ENCODE measurements at regions not wholly inside any gene's neighbourhood (a gene's known extent, or its start where the extent isn't known, plus 50 kb on each side); places are given as distances from the start of the nearest gene placed in this dataset.

DNA sequence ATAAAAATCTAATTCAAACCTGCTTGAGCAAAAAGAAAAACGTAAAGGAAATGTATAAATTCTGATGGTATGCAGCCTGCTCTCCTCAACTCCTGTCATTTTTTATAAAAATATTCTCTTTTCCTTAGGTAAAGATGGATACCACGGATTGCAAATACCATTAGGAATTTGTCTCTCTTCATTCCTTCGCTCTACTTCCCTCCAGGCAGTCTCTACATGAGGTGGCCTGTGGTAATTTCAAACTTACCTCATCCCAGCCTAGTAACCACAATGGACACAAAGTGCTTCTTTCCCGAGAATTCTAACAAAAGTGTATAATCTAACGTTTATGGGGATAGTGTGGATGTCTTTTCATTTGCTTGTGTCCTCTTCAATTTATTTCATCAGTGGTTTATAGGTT lies 239.5 kb upstream of the LRRC7 start:
- H3K9ac ChIP-seq (ENCODE audit: low read depth in 1 of 2, low read length in 2 of 2): no peak overlapping the region
- no peaks in the 10 kb centered on the region for H3K36me3 ChIP-seq (ENCODE audit: control insufficient read depth in 4 of 4, insufficient read depth in 3 of 4, low read depth in 1 of 4, low read length in 3 of 4)
- no peak overlapping the region for H3K27ac ChIP-seq (ENCODE audit: low read depth in 1 of 2, low read length in 2 of 2)
- H3K4me3 ChIP-seq (ENCODE audit: low read depth in 1 of 3, low read length in 3 of 3): no peak overlapping the region
- H3K4me1 ChIP-seq (ENCODE audit: control insufficient read depth in 4 of 4, insufficient read depth in 4 of 4, low read length in 3 of 4): no peaks in the 10 kb centered on the region
- H3K9me3 ChIP-seq (ENCODE audit: control insufficient read depth in 4 of 4, low read length in 3 of 4): peaks cover 0 to 3% (median 2%) of the 10 kb centered on the region in 4 donors
- TF ChIP-seq, protein P1, sequence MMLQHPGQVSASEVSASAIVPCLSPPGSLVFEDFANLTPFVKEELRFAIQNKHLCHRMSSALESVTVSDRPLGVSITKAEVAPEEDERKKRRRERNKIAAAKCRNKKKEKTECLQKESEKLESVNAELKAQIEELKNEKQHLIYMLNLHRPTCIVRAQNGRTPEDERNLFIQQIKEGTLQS (IDR thresholded peaks at IDR 0.05): no peak
- 77% methylated on average over 5 of the region's 5 CpGs for WGBS
- no peaks in the 10 kb centered on the region for H3K27me3 ChIP-seq (ENCODE audit: control insufficient read depth in 4 of 4, insufficient read depth in 4 of 4, low read length in 3 of 4)
- DNase-seq (ENCODE audit: low spot score): no peak

DNA sequence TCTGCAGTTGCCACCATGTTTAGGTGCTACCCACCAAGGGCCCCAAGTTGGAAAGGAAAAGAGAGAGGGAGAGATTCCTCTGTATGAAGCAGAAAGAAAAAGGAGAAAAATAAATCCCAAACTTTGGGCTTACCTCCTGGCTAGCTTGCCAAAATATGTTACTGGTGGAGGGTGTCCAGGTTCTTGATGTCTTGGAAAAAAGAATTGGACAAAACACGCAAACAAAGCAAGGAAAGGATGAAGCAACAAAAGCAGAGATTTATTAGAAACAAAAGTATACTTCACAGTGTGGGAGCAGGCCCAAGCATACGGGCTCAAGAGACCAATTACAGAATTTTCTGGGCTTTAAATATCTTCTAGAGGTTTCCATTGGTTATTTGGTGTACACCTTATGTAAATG lies 204.5 kb upstream of the LRRC7 start:
- Histone ChIP-seq H3K9ac (ENCODE audit: low read depth in 1 of 2, low read length in 2 of 2) (no peak overlapping the region), H3K9me3 (ENCODE audit: control insufficient read depth in 4 of 4, low read length in 3 of 4) (no peaks in the 10 kb centered on the region), H3K27me3 (ENCODE audit: control insufficient read depth in 4 of 4, insufficient read depth in 4 of 4, low read length in 3 of 4) (no peaks in the 10 kb centered on the region), H3K36me3 (ENCODE audit: control insufficient read depth in 4 of 4, insufficient read depth in 3 of 4, low read depth in 1 of 4, low read length in 3 of 4) (no peaks in the 10 kb centered on the region), H3K27ac (ENCODE audit: low read depth in 1 of 2, low read length in 2 of 2) (no peak overlapping the region), H3K4me3 (ENCODE audit: low read depth in 1 of 3, low read length in 3 of 3) (no peak overlapping the region), H3K4me1 (ENCODE audit: control insufficient read depth in 4 of 4, insufficient read depth in 4 of 4, low read length in 3 of 4) (no peaks in the 10 kb centered on the region)
- TF ChIP-seq YY1 (IDR thresholded peaks at IDR 0.05): no peak
- TF ChIP-seq FOXA2 (IDR thresholded peaks at IDR 0.05): no peak
- no peak for TF ChIP-seq SP1 (IDR thresholded peaks at IDR 0.05)
- TF ChIP-seq HNF4A (conservative IDR thresholded peaks at IDR 0.05): no peak
- no peak for TF ChIP-seq HNF4G (IDR thresholded peaks at IDR 0.05)
- TF ChIP-seq, protein P1 (IDR thresholded peaks at IDR 0.05): no peak
- no peak for TF ChIP-seq NR2F2 (IDR thresholded peaks at IDR 0.05)
- TF ChIP-seq RXRA (IDR thresholded peaks at IDR 0.05): no peak
- no peak for DNase-seq (ENCODE audit: low spot score)
- 87% methylated on average over 2 of the region's 2 CpGs for WGBS

DNA sequence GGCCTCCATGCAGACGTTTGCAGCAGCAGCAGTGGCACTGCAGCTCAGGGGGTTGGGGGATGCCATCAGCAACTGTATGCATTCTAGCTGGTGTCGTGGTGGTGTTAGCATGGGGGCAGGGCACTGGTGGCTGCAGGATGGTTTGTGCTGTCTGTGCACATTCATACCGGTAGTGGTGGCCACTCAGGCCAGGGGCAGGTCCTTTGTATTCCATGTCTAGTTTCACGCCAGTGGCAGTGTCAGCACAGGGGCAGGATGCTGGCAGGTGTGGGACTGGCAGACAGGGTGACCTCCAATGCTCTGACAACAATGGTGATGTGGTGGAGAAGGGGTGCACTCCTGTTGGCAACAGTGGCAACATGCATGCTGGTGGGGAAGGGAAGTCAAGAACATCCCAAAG lies 194.2 kb upstream of the LRRC7 start:
- Histone ChIP-seq H3K27ac (ENCODE audit: low read depth in 1 of 2, low read length in 2 of 2) (no peak overlapping the region), H3K36me3 (ENCODE audit: control insufficient read depth in 4 of 4, insufficient read depth in 3 of 4, low read depth in 1 of 4, low read length in 3 of 4) (no peaks in the 10 kb centered on the region), H3K9me3 (ENCODE audit: control insufficient read depth in 4 of 4, low read length in 3 of 4) (no peaks in the 10 kb centered on the region), H3K4me1 (ENCODE audit: control insufficient read depth in 4 of 4, insufficient read depth in 4 of 4, low read length in 3 of 4) (no peaks in the 10 kb centered on the region), H3K27me3 (ENCODE audit: control insufficient read depth in 4 of 4, insufficient read depth in 4 of 4, low read length in 3 of 4) (no peaks in the 10 kb centered on the region), H3K4me3 (ENCODE audit: low read depth in 1 of 3, low read length in 3 of 3) (no peak overlapping the region), H3K9ac (ENCODE audit: low read depth in 1 of 2, low read length in 2 of 2) (no peak overlapping the region)
- no peak for TF ChIP-seq GABPA (IDR thresholded peaks at IDR 0.05 in 1 of 2, conservative IDR thresholded peaks at IDR 0.05 in 1 of 2)
- TF ChIP-seq, protein P1 (IDR thresholded peaks at IDR 0.05): no peak
- no peak for TF ChIP-seq SP1 (IDR thresholded peaks at IDR 0.05)
- no peak for TF ChIP-seq EGR1 (IDR thresholded peaks at IDR 0.05; ENCODE audit: low read depth in 2 of 2)
- TF ChIP-seq, protein P2, sequence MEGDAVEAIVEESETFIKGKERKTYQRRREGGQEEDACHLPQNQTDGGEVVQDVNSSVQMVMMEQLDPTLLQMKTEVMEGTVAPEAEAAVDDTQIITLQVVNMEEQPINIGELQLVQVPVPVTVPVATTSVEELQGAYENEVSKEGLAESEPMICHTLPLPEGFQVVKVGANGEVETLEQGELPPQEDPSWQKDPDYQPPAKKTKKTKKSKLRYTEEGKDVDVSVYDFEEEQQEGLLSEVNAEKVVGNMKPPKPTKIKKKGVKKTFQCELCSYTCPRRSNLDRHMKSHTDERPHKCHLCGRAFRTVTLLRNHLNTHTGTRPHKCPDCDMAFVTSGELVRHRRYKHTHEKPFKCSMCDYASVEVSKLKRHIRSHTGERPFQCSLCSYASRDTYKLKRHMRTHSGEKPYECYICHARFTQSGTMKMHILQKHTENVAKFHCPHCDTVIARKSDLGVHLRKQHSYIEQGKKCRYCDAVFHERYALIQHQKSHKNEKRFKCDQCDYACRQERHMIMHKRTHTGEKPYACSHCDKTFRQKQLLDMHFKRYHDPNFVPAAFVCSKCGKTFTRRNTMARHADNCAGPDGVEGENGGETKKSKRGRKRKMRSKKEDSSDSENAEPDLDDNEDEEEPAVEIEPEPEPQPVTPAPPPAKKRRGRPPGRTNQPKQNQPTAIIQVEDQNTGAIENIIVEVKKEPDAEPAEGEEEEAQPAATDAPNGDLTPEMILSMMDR (IDR thresholded peaks at IDR 0.05; ENCODE audit: low read depth, low read length, missing input control): no peak
- TF ChIP-seq RXRA (IDR thresholded peaks at IDR 0.05): no peak
- no peak for TF ChIP-seq TAF1 (conservative IDR thresholded peaks at IDR 0.05)
- no peak for TF ChIP-seq FOXA1 (IDR thresholded peaks at IDR 0.05)
- no peak for TF ChIP-seq RAD21 (IDR thresholded peaks at IDR 0.05)
- no peak for TF ChIP-seq YY1 (IDR thresholded peaks at IDR 0.05)
- no peak for TF ChIP-seq HNF4A (conservative IDR thresholded peaks at IDR 0.05)
- no peak for TF ChIP-seq JUND (IDR thresholded peaks at IDR 0.05)
- TF ChIP-seq FOXA2 (IDR thresholded peaks at IDR 0.05): no peak
- TF ChIP-seq NR2F2 (IDR thresholded peaks at IDR 0.05): no peak
- TF ChIP-seq HNF4G (IDR thresholded peaks at IDR 0.05): no peak
- TF ChIP-seq, protein P3, sequence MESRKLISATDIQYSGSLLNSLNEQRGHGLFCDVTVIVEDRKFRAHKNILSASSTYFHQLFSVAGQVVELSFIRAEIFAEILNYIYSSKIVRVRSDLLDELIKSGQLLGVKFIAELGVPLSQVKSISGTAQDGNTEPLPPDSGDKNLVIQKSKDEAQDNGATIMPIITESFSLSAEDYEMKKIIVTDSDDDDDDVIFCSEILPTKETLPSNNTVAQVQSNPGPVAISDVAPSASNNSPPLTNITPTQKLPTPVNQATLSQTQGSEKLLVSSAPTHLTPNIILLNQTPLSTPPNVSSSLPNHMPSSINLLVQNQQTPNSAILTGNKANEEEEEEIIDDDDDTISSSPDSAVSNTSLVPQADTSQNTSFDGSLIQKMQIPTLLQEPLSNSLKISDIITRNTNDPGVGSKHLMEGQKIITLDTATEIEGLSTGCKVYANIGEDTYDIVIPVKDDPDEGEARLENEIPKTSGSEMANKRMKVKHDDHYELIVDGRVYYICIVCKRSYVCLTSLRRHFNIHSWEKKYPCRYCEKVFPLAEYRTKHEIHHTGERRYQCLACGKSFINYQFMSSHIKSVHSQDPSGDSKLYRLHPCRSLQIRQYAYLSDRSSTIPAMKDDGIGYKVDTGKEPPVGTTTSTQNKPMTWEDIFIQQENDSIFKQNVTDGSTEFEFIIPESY (IDR thresholded peaks at IDR 0.05): no peak
- TF ChIP-seq, protein P4, sequence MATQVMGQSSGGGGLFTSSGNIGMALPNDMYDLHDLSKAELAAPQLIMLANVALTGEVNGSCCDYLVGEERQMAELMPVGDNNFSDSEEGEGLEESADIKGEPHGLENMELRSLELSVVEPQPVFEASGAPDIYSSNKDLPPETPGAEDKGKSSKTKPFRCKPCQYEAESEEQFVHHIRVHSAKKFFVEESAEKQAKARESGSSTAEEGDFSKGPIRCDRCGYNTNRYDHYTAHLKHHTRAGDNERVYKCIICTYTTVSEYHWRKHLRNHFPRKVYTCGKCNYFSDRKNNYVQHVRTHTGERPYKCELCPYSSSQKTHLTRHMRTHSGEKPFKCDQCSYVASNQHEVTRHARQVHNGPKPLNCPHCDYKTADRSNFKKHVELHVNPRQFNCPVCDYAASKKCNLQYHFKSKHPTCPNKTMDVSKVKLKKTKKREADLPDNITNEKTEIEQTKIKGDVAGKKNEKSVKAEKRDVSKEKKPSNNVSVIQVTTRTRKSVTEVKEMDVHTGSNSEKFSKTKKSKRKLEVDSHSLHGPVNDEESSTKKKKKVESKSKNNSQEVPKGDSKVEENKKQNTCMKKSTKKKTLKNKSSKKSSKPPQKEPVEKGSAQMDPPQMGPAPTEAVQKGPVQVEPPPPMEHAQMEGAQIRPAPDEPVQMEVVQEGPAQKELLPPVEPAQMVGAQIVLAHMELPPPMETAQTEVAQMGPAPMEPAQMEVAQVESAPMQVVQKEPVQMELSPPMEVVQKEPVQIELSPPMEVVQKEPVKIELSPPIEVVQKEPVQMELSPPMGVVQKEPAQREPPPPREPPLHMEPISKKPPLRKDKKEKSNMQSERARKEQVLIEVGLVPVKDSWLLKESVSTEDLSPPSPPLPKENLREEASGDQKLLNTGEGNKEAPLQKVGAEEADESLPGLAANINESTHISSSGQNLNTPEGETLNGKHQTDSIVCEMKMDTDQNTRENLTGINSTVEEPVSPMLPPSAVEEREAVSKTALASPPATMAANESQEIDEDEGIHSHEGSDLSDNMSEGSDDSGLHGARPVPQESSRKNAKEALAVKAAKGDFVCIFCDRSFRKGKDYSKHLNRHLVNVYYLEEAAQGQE (IDR thresholded peaks at IDR 0.05): no peak
- WGBS: 80% methylated on average over 4 of the region's 4 CpGs
- no peak for DNase-seq (ENCODE audit: low spot score)
